Activated naive CD4-positive, alpha-beta T cell treated with anti-CD3 and anti-CD28 coated beads for 36 hours (primary cell): ENCODE measurements at regions not wholly inside any gene's neighbourhood (a gene's known extent, or its start where the extent isn't known, plus 50 kb on each side); places are given as distances from the start of the nearest gene placed in this dataset.

Experiments
- CTCF ChIA-PET: fragments of 350-600 bp; sonication (Branson Sonifier 250); formaldehyde crosslinking; loops from one replicate; lab custom pipeline; 2021; ENCODE audit warnings: antibody characterized with exemption; lab: Charles Lee
- DNase-seq: peaks from one replicate; pipeline ENCODE4 v3.0.0-alpha.2; 2020
- H3K27ac Mint-ChIP-seq: one replicate; pipeline ENCODE4 v1.8.0; 2021; ENCODE audit warnings: mild to moderate bottlenecking, mixed read lengths
- H3K27me3 Mint-ChIP-seq: one replicate; pipeline ENCODE4 v1.8.0; 2021; ENCODE audit warnings: low read depth, mixed read lengths
- H3K36me3 Mint-ChIP-seq: one replicate; pipeline ENCODE4 v1.8.0; 2021; ENCODE audit warnings: low read depth, mixed read lengths
- H3K4me1 Mint-ChIP-seq: one replicate; pipeline ENCODE4 v1.8.0; 2021; ENCODE audit warnings: low read depth, mixed read lengths
- H3K4me3 Mint-ChIP-seq: one replicate; pipeline ENCODE4 v1.8.0; 2021; ENCODE audit warnings: mild to moderate bottlenecking, moderate library complexity, mixed read lengths
- H3K9me3 Mint-ChIP-seq: one replicate; pipeline ENCODE4 v1.8.0; 2021; ENCODE audit warnings: mixed read lengths
- intact Hi-C: fragments of 100-400 bp; cut with micrococcal nuclease; formaldehyde crosslinking; loops from one replicate; pipeline ENCODE4 v1.15.1; 2023

DNA sequence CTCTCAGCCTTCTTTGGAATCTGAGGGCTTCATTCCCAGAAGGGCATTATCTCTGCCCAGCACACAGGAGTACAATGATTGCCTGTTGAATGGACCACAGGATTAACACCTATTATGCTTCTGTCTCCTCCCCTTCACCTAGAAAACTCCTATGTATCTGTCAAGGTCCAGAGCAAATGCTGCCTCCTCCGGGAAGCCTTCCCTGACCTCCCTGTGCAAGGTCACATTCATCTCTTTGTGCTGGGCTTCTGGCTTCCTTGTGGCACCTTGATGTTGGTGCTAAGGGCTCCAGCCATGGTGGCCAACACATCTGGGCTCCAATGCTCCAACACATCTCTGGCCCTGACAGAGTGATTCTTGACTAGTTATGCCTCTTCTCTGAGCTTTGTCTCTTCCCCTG lies 49.9 kb upstream of the ATP2B2 start:
- H3K4me3 Mint-ChIP-seq = no peak overlapping the region
- H3K36me3 Mint-ChIP-seq = no peaks in the 10 kb centered on the region
- H3K9me3 Mint-ChIP-seq = no peaks in the 10 kb centered on the region
- H3K27ac Mint-ChIP-seq = no peak overlapping the region
- H3K4me1 Mint-ChIP-seq = peaks cover 10% of the 10 kb centered on the region
- CTCF ChIA-PET = no interaction called here
- intact Hi-C loops = no loop called here
- DNase-seq = no peak
- H3K27me3 Mint-ChIP-seq = peaks cover 6% of the 10 kb centered on the region

DNA sequence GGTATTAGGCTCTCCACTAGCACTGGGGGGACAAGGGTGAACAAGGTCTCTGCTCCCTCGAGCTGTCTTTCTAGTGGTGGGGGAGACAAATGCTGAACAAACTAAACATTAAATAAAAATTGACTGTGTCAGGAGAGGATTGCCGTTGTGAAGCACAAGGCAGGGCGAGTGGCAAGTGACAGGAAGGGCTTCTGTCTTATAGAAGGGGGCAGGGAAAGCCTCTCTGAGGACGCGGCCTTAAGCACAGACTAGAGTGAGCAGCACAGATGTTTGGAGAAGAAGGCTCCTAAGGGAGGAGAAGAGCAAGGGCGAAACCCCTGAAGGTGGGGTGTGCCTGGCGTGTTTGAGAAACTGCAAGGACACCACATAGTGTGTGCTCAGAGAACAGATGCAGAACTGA lies 50.9 kb upstream of the ATP2B2 start:
- peaks cover 10% of the 10 kb centered on the region for H3K4me1 Mint-ChIP-seq
- intact Hi-C loops = no loop called here
- no peaks in the 10 kb centered on the region for H3K9me3 Mint-ChIP-seq
- peaks cover 3% of the 10 kb centered on the region for H3K27me3 Mint-ChIP-seq
- H3K36me3 Mint-ChIP-seq = no peaks in the 10 kb centered on the region
- H3K27ac Mint-ChIP-seq = no peak overlapping the region
- DNase-seq = no peak
- H3K4me3 Mint-ChIP-seq = no peak overlapping the region
- CTCF ChIA-PET = no interaction called here

DNA sequence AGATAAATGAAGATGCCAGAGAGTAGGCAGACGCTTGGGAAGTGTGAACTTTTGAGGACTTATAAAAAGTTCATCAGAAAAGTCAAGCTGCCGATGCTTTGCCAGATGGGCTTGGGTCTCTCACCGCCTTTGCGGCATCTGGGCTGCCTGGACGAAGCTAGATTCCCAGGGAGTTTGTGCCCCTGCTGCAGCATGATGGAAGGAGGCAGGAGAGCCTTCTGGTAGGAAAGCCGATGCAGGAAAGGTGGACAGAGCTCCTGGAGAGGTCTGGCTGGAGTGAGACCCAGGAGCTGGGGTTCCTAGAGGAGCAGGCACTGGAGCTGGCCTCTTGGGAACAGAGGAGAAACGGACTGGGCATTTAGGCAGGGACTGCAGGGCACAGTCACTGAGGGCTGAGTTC lies 51.9 kb upstream of the ATP2B2 start:
- CTCF ChIA-PET = interaction anchor here (1.0 kb wide), 1 partner anchor 213 kb away, joined by 3 read pairs; no protein-coding TSS in a partner anchor
- no peaks in the 10 kb centered on the region for H3K9me3 Mint-ChIP-seq
- intact Hi-C loops = no loop called here

DNA sequence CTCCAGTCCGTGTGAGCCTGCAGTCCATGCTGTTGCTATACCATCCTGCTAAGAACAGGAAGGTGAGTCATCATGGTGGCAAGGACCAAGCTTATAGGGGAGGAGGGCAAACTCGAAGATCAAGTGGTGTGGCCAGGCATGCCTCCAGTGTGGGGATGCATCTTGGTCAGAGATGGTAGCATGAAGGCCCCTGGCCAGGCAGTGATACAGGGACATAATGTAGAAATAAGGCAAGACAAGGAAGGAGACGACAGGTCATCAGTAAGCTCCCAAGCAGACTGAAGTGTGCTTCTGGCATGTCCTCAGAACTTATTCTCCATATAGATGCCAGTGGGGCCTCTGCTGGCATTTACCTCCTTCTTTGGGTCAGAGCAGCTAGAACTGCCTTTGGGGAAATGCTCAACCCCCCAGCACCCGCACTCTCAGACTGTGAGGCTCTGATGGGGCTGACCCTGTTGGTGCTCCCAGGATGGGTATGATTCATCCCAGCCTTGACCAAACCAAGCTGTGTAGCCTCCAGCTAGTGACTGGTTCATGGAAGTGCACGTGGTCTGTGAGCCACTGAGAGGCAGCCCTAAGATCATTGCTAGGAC lies 52.5 kb upstream of the ATP2B2 start:
- peak; percentile 15 for DNase-seq
- Mint-ChIP-seq H3K27me3 (peaks cover 11% of the 10 kb centered on the region), H3K4me1 (peaks cover 3% of the 10 kb centered on the region), H3K9me3 (no peaks in the 10 kb centered on the region), H3K4me3 (no peak overlapping the region), H3K36me3 (no peaks in the 10 kb centered on the region), H3K27ac (no peak overlapping the region)
- intact Hi-C loops = no loop called here
- CTCF ChIA-PET = interaction anchor here (1.0 kb wide), 1 partner anchor 214 kb away, joined by 3 read pairs; no protein-coding TSS in a partner anchor

More for the DNA sequence above, 51.9 kb upstream of the ATP2B2 start:
- peaks cover 10% of the 10 kb centered on the region for H3K4me1 Mint-ChIP-seq
- DNase-seq = no peak
- no peaks in the 10 kb centered on the region for H3K36me3 Mint-ChIP-seq
- peaks cover 9% of the 10 kb centered on the region for H3K27me3 Mint-ChIP-seq
- H3K4me3 Mint-ChIP-seq = no peak overlapping the region
- H3K27ac Mint-ChIP-seq = no peak overlapping the region

DNA sequence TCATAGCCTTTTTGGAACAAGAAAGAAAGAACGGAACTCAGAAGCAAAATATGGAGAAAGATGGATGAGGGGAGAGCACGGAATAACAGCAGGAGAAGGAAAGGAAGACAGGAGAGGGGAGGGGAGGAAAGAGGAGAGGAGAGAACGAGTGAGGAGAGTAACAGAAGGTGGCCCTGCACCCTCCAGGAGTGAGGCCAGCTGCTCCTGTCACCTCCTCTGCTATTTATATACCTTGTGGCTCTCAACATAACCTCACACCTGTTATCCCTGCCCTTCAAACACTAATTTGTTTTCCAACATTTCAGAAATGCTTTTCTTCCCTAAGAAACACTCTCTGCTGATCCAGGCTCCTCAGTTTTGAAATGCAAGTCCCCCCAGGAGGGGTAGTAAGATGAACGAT lies 53.4 kb upstream of the ATP2B2 start:
- no peak for DNase-seq
- no peak overlapping the region for H3K27ac Mint-ChIP-seq
- no peaks in the 10 kb centered on the region for H3K36me3 Mint-ChIP-seq
- H3K27me3 Mint-ChIP-seq = peaks cover 11% of the 10 kb centered on the region
- no peak overlapping the region for H3K4me3 Mint-ChIP-seq
- peaks cover 3% of the 10 kb centered on the region for H3K4me1 Mint-ChIP-seq
- CTCF ChIA-PET = interaction anchor here (0.6 kb wide), 1 partner anchor 23 kb away, joined by 3 read pairs; no protein-coding TSS in a partner anchor
- H3K9me3 Mint-ChIP-seq = no peaks in the 10 kb centered on the region
- intact Hi-C loops = no loop called here

DNA sequence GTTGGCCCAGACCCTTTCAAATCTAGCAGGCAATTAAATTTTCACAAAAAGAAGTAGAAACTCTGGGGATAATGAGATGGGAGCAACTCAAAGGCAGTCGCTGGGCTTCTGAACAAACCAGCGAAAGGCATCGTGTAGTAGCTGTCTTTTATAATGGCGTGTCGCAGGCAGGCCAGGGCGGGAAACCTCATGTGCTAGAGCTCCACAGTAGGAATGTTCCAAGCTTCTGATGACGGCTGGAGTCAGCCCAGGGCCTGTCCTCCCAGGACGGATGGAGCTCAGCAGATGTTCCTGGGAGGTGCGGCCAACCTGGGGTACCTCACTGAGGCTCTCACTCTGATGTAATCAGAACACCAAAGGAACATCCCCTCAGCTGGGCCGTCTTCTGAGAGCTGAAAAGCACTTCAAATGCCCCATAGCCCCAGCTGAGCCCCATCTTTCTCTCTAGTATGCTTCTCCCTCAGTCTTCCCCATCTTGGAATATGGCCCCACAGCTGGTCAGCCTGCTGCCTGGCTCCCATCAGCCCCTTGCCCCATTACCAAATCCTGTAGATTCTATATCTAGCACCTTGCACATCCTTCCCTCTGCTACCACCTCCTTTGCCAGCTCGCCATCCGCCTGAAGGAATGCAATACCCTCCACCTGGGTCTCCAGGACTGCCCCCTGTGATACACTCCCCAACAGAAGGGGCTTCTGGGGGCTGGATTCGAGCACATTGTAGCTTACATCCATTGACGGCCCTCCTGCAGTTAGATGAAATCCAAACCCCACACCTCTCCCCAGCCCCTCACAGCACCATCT lies 54.9 kb upstream of the ATP2B2 start:
- DNase-seq = no peak
- CTCF ChIA-PET = no interaction called here
- Mint-ChIP-seq H3K36me3 (no peaks in the 10 kb centered on the region), H3K4me1 (peaks cover 3% of the 10 kb centered on the region), H3K27me3 (peaks cover 15% of the 10 kb centered on the region), H3K4me3 (no peak overlapping the region), H3K9me3 (peaks cover 2% of the 10 kb centered on the region), H3K27ac (no peak overlapping the region)
- intact Hi-C loops = no loop called here

DNA sequence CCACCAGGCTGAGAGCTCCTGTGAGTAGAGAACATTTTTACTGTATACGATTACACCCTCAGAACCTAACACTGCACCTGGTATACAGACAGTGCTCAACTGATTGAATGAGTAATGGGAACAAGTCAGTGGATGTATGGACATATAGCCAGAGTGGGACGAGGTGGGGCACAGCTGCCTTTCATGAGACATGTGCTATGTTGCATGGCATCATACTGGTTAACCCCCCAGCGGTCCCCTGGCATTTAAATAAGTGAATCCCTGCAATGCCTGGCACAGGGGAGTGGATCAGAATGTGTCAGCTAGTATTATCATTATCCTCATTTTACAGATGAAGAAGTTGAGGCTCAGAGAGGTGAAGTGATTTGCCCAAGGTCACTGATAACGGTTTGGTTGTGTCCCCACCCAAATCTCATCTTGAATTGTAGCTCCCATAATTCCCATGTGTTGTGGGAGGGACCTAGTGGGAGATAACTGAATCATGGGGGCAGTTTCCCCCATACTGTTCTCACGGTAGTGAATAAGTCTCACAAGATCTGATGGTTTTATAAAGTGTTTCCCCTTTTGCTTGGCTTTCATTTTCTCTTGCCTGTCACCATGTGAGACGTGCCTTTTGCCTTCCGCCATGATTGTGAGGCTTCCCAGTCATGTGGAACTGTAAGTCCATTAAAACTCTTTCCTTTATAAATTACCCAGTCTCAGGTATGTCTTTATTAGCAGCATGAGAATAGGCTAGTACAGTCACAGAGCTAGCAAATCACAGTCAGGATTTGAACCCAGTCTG lies 56.0 kb upstream of the ATP2B2 start:
- intact Hi-C loops = no loop called here
- no peak overlapping the region for H3K4me3 Mint-ChIP-seq
- CTCF ChIA-PET = no interaction called here
- peaks cover 3% of the 10 kb centered on the region for H3K4me1 Mint-ChIP-seq
- H3K36me3 Mint-ChIP-seq = no peaks in the 10 kb centered on the region
- DNase-seq = no peak
- peaks cover 15% of the 10 kb centered on the region for H3K27me3 Mint-ChIP-seq
- H3K9me3 Mint-ChIP-seq = peaks cover 2% of the 10 kb centered on the region
- no peak overlapping the region for H3K27ac Mint-ChIP-seq

DNA sequence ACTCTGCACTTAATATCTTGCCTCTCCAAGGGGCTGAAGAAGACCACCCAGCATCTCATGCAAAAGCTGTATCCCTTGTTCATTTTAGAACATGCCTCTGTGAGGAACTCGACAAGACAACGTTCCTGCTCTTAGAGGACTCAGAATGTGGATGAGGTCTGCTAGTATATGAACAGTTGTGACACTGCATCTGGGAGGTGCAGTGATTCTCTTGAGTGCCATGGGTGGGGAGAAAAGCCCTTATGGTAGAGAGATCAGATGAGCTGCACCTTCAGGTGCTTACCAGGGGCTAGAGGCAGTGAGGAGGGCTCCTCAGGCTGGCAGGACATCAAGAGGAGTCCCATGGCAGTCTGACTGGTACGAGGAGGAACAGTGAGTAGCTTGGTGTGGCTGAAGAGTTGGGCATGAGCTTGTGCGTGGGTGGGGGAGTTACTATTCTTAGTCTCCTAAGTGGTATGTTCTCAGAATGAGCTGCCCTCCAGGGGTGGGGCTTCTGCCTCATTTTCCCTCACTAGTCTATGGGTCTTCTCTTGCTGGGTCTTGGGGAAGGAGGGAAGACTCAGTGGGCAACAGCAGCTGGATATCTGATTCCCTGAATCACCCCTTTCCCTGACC lies 56.7 kb upstream of the ATP2B2 start:
- CTCF ChIA-PET = no interaction called here
- no peaks in the 10 kb centered on the region for H3K36me3 Mint-ChIP-seq
- H3K27ac Mint-ChIP-seq = no peak overlapping the region
- H3K4me1 Mint-ChIP-seq = peaks cover 3% of the 10 kb centered on the region
- DNase-seq = no peak
- intact Hi-C loops = no loop called here
- peaks cover 15% of the 10 kb centered on the region for H3K27me3 Mint-ChIP-seq
- no peak overlapping the region for H3K4me3 Mint-ChIP-seq
- peaks cover 2% of the 10 kb centered on the region for H3K9me3 Mint-ChIP-seq

DNA sequence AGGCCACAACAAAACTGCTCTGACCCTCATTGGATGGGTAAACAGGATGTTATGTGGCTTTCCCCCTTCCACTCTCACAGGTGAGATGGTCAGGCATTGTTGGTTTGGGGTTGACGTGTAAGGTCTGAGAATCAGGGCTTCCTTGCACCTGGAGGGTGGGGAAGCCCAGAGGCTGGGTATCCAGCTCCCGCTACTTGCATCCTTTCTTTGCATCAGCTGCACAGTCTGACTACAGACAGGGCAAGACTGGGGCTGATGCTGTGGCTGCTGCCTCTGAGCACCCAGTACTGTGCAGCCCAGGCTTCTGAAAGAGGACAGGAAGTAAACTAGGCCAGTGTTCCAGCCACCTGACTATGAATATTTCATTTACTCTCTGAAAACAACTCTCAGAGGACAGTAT lies 58.0 kb upstream of the ATP2B2 start:
- peaks cover 15% of the 10 kb centered on the region for H3K27me3 Mint-ChIP-seq
- no peaks in the 10 kb centered on the region for H3K4me1 Mint-ChIP-seq
- no peak overlapping the region for H3K4me3 Mint-ChIP-seq
- intact Hi-C loops = no loop called here
- no peak overlapping the region for H3K27ac Mint-ChIP-seq
- peaks cover 2% of the 10 kb centered on the region for H3K9me3 Mint-ChIP-seq
- H3K36me3 Mint-ChIP-seq = no peaks in the 10 kb centered on the region
- no peak for DNase-seq
- CTCF ChIA-PET = no interaction called here

DNA sequence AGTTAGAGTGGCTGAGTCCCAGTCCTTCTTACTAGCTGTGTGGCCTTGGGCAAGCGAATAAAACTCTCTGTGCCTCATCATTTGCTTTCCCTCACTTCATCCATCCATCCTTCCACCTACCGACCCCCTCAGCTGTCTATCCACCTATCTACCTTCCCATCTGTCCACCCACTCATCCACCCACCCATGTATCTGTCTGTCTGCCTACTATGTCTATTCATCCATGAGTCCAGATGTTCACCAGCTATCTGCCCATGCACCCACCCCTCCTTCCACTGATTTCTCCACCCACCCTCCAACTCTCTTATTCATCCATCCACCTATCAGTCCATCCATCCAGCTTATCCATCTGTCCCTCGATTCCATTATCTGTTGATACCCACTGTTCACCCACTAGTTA lies 60.4 kb upstream of the ATP2B2 start:
- CTCF ChIA-PET = no interaction called here
- intact Hi-C loops = no loop called here
- H3K36me3 Mint-ChIP-seq = no peaks in the 10 kb centered on the region
- H3K4me1 Mint-ChIP-seq = no peaks in the 10 kb centered on the region
- H3K4me3 Mint-ChIP-seq = no peak overlapping the region
- peaks cover 2% of the 10 kb centered on the region for H3K9me3 Mint-ChIP-seq
- peaks cover 13% of the 10 kb centered on the region for H3K27me3 Mint-ChIP-seq
- DNase-seq = no peak
- no peak overlapping the region for H3K27ac Mint-ChIP-seq

DNA sequence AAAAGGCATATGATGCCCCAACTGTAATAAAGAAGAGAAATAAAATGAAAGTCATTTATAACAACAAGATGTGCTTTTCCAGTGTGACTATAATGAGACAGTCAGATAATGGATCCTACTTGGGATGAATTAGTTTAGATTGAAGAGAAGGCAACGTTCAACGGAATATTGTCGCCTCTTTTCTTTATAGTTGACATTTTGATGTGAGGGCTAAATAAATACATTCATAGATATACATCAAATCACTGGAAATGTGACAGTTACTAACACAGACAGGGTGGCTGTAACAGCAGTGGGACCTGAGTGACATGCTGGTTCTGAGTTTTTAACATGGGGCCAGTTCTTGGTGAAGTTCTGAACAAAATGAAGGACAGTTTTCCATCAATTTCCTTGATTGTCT lies 61.1 kb upstream of the ATP2B2 start:
- Mint-ChIP-seq H3K27me3 (peaks cover 13% of the 10 kb centered on the region), H3K4me3 (no peak overlapping the region), H3K4me1 (no peaks in the 10 kb centered on the region), H3K27ac (no peak overlapping the region), H3K36me3 (no peaks in the 10 kb centered on the region), H3K9me3 (peaks cover 2% of the 10 kb centered on the region)
- CTCF ChIA-PET = no interaction called here
- intact Hi-C loops = no loop called here
- DNase-seq = no peak

DNA sequence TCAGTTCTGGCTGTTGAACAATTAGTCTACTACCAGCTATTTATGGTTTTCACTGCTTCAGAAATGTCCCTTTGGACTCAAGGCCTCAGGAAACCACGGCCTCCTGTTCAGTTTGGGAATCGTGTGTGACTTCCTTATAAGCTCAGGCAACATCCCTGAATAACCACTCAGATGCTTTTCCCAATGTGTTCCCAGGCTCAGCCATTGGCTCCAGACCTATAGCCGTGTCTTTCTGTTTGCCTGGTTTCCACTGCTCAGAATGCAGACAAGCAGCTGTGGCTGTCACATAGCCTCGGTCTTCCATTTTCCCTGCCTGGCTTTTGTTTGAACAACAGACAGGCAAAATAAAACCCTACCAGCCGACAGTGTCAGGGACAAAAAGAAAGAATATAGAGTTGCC lies 63.2 kb upstream of the ATP2B2 start:
- intact Hi-C loops = no loop called here
- Mint-ChIP-seq H3K4me3 (no peak overlapping the region), H3K27ac (no peak overlapping the region), H3K4me1 (no peaks in the 10 kb centered on the region), H3K27me3 (peaks cover 10% of the 10 kb centered on the region), H3K36me3 (no peaks in the 10 kb centered on the region), H3K9me3 (peaks cover 2% of the 10 kb centered on the region)
- CTCF ChIA-PET = no interaction called here
- no peak for DNase-seq
